ENCODE measurements at regions not wholly inside any gene's neighbourhood (a gene's known extent, or its start where the extent isn't known, plus 50 kb on each side); places are given as distances from the start of the nearest gene placed in this dataset.
"Not testable (repeated sequence)": the region's sequence is repeated elsewhere in the genome, so short reads cannot be mapped to it uniquely, and the experiment has no call there.

DNA sequence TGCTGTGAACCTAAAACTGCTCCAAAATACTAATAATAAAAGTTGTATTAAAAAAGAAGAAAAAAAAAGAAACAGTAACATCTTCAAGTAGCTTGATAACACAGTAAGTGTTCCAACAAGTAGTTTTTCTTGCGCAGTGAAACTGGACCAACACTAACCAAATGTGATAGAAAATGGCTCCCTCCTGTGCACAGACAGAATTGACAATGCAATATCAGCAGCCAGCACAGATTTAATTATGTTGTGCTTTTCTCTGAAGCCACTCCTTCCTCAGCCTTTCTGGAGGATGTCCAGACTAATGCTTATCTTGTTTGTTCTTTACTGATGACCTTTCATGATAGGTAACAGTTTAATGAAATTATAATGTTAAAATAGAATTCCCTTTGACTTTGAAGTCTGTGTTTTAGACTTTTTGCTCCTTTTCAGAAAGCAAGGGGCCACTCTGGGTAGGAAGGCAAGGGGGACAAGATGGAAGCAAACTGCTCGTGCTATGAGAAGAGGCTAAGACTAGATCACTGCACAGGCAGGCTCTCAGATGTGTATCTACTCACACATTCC lies 147.1 kb upstream of the RPL34 start:
- ChIA-PET CTCF (no interaction called here), POLR2A (no interaction called here)
- DNase-seq, result no peak
- Mint-ChIP-seq H3K4me1 (peaks cover under 1% of the 10 kb centered on the region), H3K4me3 (no peak overlapping the region), H3K27me3 (no peaks in the 10 kb centered on the region), H3K9me3 (no peaks in the 10 kb centered on the region), H3K36me3 (ENCODE audit: low read depth) (no peaks in the 10 kb centered on the region), H3K27ac (no peak overlapping the region)

DNA sequence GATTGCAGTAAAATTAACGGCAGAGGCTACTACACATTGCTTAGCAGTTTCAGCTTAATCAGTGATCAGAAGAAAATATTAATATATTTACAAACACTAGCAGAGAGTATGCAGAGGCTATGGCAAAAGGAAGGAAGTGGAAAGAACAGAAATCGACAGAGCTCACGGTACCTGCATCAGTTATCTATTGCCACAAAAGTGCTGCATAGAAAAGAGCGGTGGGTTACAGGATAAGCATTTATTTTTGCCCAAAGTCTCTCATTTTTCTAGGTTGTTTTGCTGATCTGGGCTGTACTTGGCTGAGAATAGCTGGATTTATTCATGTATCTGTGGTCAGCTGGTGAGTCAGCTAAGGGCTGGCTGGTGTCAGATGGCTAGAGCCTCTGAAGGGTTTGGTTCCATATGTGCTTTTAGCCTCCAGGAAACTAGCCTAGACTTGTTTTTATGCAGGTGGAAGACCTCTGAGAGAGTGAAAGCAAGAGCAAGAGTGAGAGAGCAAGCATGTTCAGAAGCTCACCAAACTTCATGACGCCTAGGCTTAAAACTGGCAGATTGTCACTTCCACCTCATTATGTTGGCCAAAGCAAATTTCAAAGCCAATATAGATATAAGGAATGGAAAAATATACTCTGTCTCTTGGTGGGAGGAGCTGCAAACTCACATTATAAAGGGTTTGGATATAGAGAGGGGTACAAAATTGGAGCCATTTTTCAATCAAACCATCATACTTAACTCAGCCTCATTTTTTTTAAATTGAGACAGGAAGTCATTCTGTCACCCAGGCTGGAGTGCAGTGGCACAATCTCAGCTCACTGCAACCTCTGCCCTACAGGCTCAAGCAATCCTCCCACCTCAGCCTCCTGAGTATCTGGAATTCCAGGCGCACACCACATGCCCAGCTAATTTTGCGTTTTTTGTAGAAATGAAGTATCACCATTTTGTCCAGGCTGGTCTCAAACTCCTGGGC lies 153.2 kb upstream of the RPL34 start:
- no peaks in the 10 kb centered on the region for H3K36me3 Mint-ChIP-seq (ENCODE audit: low read depth)
- ChIA-PET CTCF (interaction anchor here (1.2 to 1.3 kb wide), 2 partner anchors 16 to 436 kb away, joined by 3 read pairs; no protein-coding TSS in a partner anchor), POLR2A (interaction anchor here (1.1 to 1.3 kb wide), 4 partner anchors 23 to 300 kb away, joined by 3 read pairs; no protein-coding TSS in a partner anchor)
- no peaks in the 10 kb centered on the region for H3K9me3 Mint-ChIP-seq
- DNase-seq, result peak; percentile 30
- H3K4me1 Mint-ChIP-seq, result peaks cover 24% of the 10 kb centered on the region
- peak overlapping the region; percentile 72 for H3K27ac Mint-ChIP-seq
- no peak overlapping the region for H3K4me3 Mint-ChIP-seq
- H3K27me3 Mint-ChIP-seq, result no peaks in the 10 kb centered on the region

DNA sequence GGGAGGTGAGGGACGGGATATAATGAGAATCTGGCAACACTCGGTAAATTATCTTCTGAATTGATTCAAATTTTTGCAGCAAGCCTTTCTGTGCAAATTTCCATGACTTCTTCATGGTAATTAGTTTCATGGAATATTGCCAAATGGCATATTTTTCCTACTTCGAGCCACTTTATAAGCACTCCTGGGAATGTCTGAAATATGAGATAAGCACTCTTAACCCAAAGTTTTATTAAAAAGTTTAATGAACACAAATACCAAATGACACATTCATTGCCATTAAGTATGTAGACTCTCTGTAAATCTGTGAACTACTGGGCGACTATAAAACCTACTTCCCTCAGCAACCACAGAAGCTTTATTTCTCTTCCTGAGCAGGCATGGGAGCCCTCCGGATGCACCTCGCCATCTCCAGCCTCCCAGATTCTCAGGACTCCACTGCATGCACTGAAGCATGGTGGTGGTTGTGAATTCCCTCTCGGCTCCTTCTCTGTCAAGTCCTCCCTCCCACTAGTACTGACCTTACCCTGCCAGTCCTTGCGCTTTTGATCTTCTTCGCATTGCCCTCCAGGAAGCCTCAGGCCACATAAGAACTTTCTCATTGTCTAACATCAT lies 154.4 kb upstream of the RPL34 start:
- H3K9me3 Mint-ChIP-seq, result no peaks in the 10 kb centered on the region
- CTCF ChIA-PET, result no interaction called here
- no peak overlapping the region for H3K27ac Mint-ChIP-seq
- no peaks in the 10 kb centered on the region for H3K27me3 Mint-ChIP-seq
- peaks cover 24% of the 10 kb centered on the region for H3K4me1 Mint-ChIP-seq
- H3K36me3 Mint-ChIP-seq (ENCODE audit: low read depth), result no peaks in the 10 kb centered on the region
- DNase-seq, result no peak
- H3K4me3 Mint-ChIP-seq, result no peak overlapping the region
- POLR2A ChIA-PET, result interaction anchor here (1.1 to 1.3 kb wide), 2 partner anchors 21 to 299 kb away, joined by 3 read pairs; no protein-coding TSS in a partner anchor

DNA sequence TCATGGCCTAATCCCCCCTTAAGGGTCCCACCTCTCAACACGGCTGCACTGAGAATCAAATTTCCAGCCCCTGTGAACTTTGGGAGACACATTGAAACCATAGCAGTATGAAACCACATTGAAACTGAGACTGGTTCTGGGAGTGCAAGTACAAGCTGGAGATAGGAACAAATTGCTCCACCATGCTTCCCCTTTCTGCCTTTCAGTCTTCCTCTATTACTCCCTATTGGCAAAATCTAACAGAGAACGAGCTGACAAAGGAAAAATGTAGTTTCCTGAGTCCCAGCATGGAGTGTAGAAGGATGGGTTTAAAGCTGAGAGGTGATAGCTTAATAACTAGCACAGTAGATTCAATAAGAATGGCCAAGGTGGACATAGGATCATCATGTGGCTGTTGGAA lies 161.7 kb upstream of the RPL34 start:
- POLR2A ChIA-PET, result no interaction called here
- Mint-ChIP-seq H3K27ac (no peak overlapping the region), H3K4me1 (no peaks in the 10 kb centered on the region), H3K27me3 (peaks cover 6% of the 10 kb centered on the region), H3K4me3 (no peak overlapping the region), H3K9me3 (no peaks in the 10 kb centered on the region), H3K36me3 (ENCODE audit: low read depth) (no peaks in the 10 kb centered on the region)
- no peak for DNase-seq
- CTCF ChIA-PET, result no interaction called here

DNA sequence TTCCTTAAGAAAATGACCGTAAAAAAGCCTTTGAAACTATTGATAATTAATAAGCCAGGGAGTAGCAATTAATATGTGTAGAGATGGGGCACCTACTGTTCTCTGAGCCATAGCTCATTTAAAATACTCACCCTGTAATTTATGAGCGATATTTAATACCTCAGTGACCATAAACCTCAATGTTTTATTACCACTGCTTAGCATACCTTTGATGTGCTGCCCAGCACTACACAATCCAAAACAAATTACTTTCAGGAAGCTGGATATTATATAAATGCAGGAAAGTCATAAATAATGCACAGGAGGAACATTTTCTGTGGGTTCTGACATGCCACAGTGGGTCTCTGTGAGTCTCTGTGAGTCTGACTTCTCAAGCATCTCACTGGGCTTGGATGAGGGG lies 166.1 kb upstream of the RPL34 start:
- H3K27me3 Mint-ChIP-seq, result peaks cover 13% of the 10 kb centered on the region
- H3K9me3 Mint-ChIP-seq, result no peaks in the 10 kb centered on the region
- CTCF ChIA-PET, result no interaction called here
- no peak overlapping the region for H3K4me3 Mint-ChIP-seq
- peaks cover 2% of the 10 kb centered on the region for H3K4me1 Mint-ChIP-seq
- DNase-seq, result no peak
- no peaks in the 10 kb centered on the region for H3K36me3 Mint-ChIP-seq (ENCODE audit: low read depth)
- H3K27ac Mint-ChIP-seq, result no peak overlapping the region
- POLR2A ChIA-PET, result no interaction called here

DNA sequence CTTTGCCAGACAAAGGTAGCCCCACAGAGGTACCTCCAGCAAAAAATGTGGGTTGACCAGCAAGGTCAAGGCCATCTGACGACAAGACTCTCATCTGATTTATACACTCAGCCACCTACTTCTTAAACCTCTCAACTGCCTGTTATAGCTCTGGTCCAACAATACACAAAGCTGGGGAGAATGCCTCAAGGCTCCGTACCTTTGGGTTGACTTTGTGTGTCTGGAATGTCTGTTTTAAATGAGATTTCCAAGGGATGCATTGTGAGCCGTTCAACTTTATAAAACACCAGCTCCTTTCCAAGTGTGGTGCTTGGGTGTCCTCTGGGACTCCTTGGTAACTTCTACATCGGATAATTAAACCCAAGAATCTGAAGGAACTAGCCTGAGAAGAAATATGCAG lies 167.0 kb upstream of the RPL34 start:
- Mint-ChIP-seq H3K27me3 (peaks cover 13% of the 10 kb centered on the region), H3K4me1 (peaks cover 3% of the 10 kb centered on the region), H3K36me3 (ENCODE audit: low read depth) (no peaks in the 10 kb centered on the region), H3K27ac (no peak overlapping the region), H3K4me3 (no peak overlapping the region), H3K9me3 (no peaks in the 10 kb centered on the region)
- DNase-seq, result no peak
- ChIA-PET CTCF (no interaction called here), POLR2A (no interaction called here)

DNA sequence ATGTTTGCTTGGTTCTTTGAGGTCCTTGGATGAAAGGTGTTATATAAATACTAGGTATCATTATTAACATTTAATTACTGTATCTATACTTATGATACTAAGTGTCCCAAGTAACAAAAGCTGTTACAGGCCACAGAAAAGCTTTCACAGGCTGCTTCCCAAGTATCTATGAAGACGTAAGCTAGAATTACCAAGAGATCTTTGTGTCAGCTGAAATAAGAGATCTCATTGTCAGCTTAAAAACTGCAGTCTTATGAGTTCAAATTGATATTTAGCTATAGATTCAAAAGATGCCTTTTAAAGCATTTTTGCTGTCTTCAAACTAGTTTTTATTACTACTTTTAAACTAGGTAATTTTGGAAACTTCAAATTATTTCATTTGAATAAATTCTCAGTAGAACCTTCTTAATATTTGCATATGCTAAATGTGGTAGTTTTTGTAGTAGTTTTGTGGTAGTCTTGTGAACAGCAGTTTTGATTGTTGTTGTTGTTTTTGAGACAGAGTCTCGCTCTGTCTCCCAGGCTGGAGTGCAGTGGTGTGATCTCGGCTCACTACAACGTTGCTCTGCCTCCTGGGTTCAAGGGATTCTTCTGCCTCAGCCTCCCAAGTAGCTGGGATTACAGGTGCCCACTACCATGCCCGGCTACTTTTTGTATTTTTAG lies 170.0 kb upstream of the RPL34 start:
- Mint-ChIP-seq H3K9me3 (no peaks in the 10 kb centered on the region), H3K27me3 (peaks cover 13% of the 10 kb centered on the region), H3K4me1 (peaks cover 3% of the 10 kb centered on the region), H3K36me3 (ENCODE audit: low read depth) (no peaks in the 10 kb centered on the region), H3K27ac (no peak overlapping the region), H3K4me3 (no peak overlapping the region)
- POLR2A ChIA-PET, result no interaction called here
- DNase-seq, result no peak
- CTCF ChIA-PET, result interaction anchor here (1.2 kb wide), 1 partner anchor 17 kb away, joined by 3 read pairs; no protein-coding TSS in a partner anchor

DNA sequence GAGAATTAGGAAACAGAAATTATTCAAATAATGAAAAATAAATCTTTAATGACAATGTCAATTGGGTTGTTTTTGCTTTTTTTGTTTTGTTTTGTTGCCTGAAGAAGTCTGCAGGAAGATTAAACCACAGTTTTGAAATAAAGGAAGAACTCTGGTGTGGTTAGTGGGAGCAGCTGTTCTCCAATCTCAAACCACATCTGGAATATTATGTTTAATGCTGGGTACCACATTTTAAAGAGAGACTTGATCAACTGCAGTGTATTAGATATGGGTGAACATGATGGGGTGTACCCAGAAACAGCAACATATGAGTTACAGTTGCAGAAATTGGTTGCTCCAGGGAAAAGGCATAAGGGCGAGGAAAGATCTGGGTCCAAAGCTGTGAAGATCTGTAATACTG lies 171.2 kb upstream of the RPL34 start:
- Mint-ChIP-seq H3K4me3 (no peak overlapping the region), H3K27me3 (peaks cover 7% of the 10 kb centered on the region), H3K36me3 (ENCODE audit: low read depth) (no peaks in the 10 kb centered on the region), H3K4me1 (peaks cover 3% of the 10 kb centered on the region), H3K27ac (no peak overlapping the region), H3K9me3 (no peaks in the 10 kb centered on the region)
- no peak for DNase-seq
- POLR2A ChIA-PET, result no interaction called here
- CTCF ChIA-PET, result interaction anchor here (0.7 kb wide), 1 partner anchor 556 kb away, joined by 3 read pairs; no protein-coding TSS in a partner anchor

DNA sequence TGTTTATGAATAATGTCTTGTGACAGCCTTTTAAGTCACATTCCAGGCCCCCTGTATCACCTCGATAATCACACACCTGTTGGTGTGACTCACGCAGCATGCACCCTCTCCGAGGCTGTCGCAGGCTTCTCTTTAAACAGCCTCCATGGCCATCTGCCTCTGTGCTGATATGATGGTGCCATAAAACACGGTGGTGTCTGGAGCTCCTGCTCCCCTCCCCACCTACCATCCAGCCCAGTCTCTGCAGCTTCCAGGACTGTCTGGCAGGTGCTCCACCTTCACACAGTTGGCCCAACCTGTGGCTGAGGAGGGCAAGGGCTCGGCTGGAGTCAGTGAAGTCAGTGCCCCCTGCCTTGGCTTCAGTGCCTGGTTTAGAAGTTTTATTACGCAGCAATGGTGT lies 173.8 kb upstream of the RPL34 start:
- peaks cover 3% of the 10 kb centered on the region for H3K4me1 Mint-ChIP-seq
- peaks cover 1% of the 10 kb centered on the region for H3K27me3 Mint-ChIP-seq
- no peaks in the 10 kb centered on the region for H3K36me3 Mint-ChIP-seq (ENCODE audit: low read depth)
- H3K4me3 Mint-ChIP-seq, result no peak overlapping the region
- POLR2A ChIA-PET, result no interaction called here
- CTCF ChIA-PET, result no interaction called here
- H3K27ac Mint-ChIP-seq, result no peak overlapping the region
- H3K9me3 Mint-ChIP-seq, result no peaks in the 10 kb centered on the region
- DNase-seq, result no peak

DNA sequence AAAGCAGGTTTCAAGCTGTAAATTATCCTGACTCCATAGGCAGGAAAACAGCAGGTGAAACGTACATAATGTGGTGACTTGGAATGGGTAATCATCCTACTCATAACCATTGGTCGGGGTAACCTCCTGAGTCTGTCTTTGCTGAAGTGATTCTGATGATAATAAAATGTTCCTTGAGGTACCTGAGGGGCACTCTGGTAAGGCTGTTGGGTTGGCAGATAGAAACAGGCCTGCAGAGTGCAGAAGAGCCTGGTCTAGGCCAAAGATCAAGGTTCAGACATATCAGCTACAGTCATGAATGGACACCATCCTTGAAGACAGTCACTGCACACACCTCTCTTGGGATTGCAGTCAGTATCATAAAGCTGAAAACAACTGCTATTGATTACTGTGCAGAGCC lies 174.7 kb upstream of the RPL34 start:
- Mint-ChIP-seq H3K27me3 (peaks cover 1% of the 10 kb centered on the region), H3K4me3 (no peak overlapping the region), H3K9me3 (no peaks in the 10 kb centered on the region), H3K36me3 (ENCODE audit: low read depth) (no peaks in the 10 kb centered on the region), H3K4me1 (peaks cover 3% of the 10 kb centered on the region), H3K27ac (no peak overlapping the region)
- ChIA-PET CTCF (no interaction called here), POLR2A (no interaction called here)
- DNase-seq, result no peak

DNA sequence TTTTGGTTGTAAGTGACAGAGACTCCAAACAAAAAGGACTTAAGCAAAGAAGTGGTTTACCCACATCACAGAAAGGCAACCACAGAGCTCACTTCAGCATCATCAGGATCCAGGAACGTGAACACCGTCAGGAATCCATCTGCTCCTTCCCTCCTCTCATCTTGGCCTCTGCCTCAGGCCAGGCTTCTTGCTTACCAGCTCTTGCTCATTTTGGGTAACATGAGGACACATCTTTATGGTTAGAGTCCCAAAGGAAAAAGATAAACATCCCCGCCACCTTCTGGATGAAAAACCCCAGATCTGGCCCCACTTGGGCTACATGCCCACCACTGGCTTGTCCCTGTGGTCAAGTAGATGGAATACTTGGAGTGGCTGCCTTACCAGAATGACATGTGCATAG lies 176.8 kb upstream of the RPL34 start:
- ChIA-PET POLR2A (no interaction called here), CTCF (no interaction called here)
- Mint-ChIP-seq H3K27me3 (peaks cover 5% of the 10 kb centered on the region), H3K27ac (no peak overlapping the region), H3K4me3 (no peak overlapping the region), H3K9me3 (peaks cover 6% of the 10 kb centered on the region), H3K36me3 (ENCODE audit: low read depth) (peaks cover 5% of the 10 kb centered on the region), H3K4me1 (peaks cover 5% of the 10 kb centered on the region)
- no peak for DNase-seq

DNA sequence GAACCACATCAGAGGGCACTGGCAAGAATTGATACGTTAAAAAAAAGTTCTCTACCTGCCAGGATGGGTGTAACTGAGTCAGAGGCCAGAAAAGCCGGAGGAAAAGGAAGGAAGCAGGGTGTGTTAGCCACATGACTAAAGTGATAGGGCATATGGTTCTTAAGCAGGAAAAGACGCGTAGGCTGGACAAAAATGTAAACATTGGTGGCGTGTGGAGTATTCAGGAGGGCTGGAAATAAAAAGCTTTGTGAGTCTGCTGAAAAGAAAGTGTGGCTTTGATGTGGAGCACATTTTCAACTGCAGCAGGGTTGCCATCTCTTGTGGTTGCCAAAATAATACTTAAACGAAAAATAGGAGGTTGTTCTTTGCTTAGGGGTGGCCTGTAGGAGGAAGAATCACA lies 186.5 kb upstream of the RPL34 start:
- H3K27me3 Mint-ChIP-seq, result no peaks in the 10 kb centered on the region
- peaks cover 30% of the 10 kb centered on the region for H3K4me1 Mint-ChIP-seq
- CTCF ChIA-PET, result no interaction called here
- DNase-seq, result peak; percentile 27
- peak overlapping the region; percentile 78 for H3K27ac Mint-ChIP-seq
- H3K9me3 Mint-ChIP-seq, result peaks cover 3% of the 10 kb centered on the region
- H3K36me3 Mint-ChIP-seq (ENCODE audit: low read depth), result peaks cover 4% of the 10 kb centered on the region
- POLR2A ChIA-PET, result no interaction called here
- peak overlapping the region; percentile 1 for H3K4me3 Mint-ChIP-seq

DNA sequence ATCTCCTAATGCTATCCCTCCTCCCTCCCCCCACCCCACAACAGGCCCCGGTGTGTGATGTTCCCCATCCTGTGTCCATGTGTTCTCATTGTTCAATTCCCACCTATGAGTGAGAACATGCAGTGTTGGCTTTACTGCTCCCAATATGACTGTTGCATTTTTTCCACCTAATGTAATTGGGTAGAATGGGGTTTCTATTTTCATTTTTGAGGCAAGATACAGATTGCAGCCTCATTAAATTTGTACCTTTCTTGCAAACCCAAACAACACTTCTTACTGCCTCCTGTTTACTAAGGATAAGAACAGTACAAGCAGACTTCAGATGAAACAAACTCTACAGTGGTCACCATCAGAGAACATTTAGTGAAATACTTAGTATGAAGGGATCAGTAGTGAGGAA lies 187.0 kb upstream of the RPL34 start:
- H3K4me3 Mint-ChIP-seq; CTCF ChIA-PET; H3K9me3 Mint-ChIP-seq; POLR2A ChIA-PET; H3K36me3 Mint-ChIP-seq (ENCODE audit: low read depth); H3K27me3 Mint-ChIP-seq; DNase-seq: not testable (repeated sequence)
- Mint-ChIP-seq H3K4me1 (peaks cover 30% of the 10 kb centered on the region), H3K27ac (peak overlapping the region; percentile 78)
